Neutrophil (primary cell): ENCODE measurements at regions not wholly inside any gene's neighbourhood (a gene's known extent, or its start where the extent isn't known, plus 50 kb on each side); places are given as distances from the start of the nearest gene placed in this dataset.

Source experiments
- H3K27ac ChIP-seq: fragments of 200-600 bp; sonication (generic); 2 replicates; pipeline ENCODE4 v1.5.1; 2016; ENCODE audit warnings: mild to moderate bottlenecking, moderate library complexity
- H3K27me3 ChIP-seq: fragments of 200-600 bp; sonication (generic); 2 replicates; pipeline ENCODE4 v1.6.0; 2016; ENCODE audit warnings: mild to moderate bottlenecking
- H3K36me3 ChIP-seq: fragments of 200-600 bp; sonication (generic); 2 replicates; pipeline ENCODE4 v1.5.1; 2017
- H3K4me1 ChIP-seq, 2 experiments: fragments of 200-600 bp in 1 of 2; sonication (generic) in 1 of 2; 1 replicate in 1 of 2; 2 replicates in 1 of 2; pipeline versions ENCODE4 v1.5.1 to v1.6.1; 2013 to 2016; ENCODE audit warnings: low read depth in 1 of 2, low read length in 1 of 2, mild to moderate bottlenecking in 1 of 2, moderate library complexity in 1 of 2; ENCODE audit not compliant: control insufficient read depth in 1 of 2, insufficient read depth in 1 of 2
- H3K4me3 ChIP-seq, 2 experiments: fragments of 200-600 bp in 1 of 2; sonication (generic) in 1 of 2; 1 replicate in 1 of 2; 2 replicates in 1 of 2; pipeline ENCODE4 v1.5.1; 2013 to 2016; ENCODE audit warnings: low read depth in 1 of 2, low read length in 1 of 2, mild to moderate bottlenecking in 1 of 2, moderate library complexity in 1 of 2
- H3K9me3 ChIP-seq: fragments of 200-600 bp; sonication (generic); 2 replicates; pipeline ENCODE4 v1.5.1; 2016
- CTCF ChIP-seq: fragments of 200-600 bp; sonication (generic); IDR thresholded peaks from 2 replicates; pipeline ENCODE4 v1.5.1; 2016; ENCODE audit warnings: antibody characterized with exemption

DNA sequence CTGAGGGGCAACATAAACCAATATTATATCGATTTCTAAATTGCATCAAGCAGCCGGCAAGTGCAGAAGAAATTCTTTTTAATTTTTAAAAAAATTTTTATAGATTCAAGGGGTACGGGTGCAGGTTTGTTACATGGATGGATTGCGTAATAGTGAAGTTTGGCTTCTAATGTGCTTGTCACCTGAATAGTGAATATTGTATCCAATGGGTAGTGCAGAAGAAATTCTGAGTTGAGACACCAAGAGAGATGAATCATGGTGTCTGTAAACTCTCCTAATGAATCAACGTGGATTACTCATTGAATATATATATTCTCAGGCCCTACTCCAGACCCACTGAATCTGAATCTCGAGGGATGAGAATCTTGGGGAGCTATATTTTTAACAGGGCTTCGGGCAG is 253.7 kb upstream of the FOXD3 start:
- no peak overlapping the region for H3K27ac ChIP-seq
- no peaks in the 10 kb centered on the region for H3K4me1 ChIP-seq
- TF ChIP-seq CTCF, result no peak
- no peak overlapping the region for H3K4me3 ChIP-seq
- H3K9me3 ChIP-seq, result no peaks in the 10 kb centered on the region
- peaks cover 41% of the 10 kb centered on the region for H3K27me3 ChIP-seq
- H3K36me3 ChIP-seq, result no peaks in the 10 kb centered on the region

GRCh38 chr1:63069214-63069613 is 253.2 kb upstream of the FOXD3 start:
- Histone ChIP-seq H3K4me3 (no peak overlapping the region), H3K36me3 (no peaks in the 10 kb centered on the region), H3K27ac (no peak overlapping the region), H3K9me3 (no peaks in the 10 kb centered on the region), H3K4me1 (no peaks in the 10 kb centered on the region), H3K27me3 (peaks cover 47% of the 10 kb centered on the region)
- TF ChIP-seq CTCF, result no peak

DNA sequence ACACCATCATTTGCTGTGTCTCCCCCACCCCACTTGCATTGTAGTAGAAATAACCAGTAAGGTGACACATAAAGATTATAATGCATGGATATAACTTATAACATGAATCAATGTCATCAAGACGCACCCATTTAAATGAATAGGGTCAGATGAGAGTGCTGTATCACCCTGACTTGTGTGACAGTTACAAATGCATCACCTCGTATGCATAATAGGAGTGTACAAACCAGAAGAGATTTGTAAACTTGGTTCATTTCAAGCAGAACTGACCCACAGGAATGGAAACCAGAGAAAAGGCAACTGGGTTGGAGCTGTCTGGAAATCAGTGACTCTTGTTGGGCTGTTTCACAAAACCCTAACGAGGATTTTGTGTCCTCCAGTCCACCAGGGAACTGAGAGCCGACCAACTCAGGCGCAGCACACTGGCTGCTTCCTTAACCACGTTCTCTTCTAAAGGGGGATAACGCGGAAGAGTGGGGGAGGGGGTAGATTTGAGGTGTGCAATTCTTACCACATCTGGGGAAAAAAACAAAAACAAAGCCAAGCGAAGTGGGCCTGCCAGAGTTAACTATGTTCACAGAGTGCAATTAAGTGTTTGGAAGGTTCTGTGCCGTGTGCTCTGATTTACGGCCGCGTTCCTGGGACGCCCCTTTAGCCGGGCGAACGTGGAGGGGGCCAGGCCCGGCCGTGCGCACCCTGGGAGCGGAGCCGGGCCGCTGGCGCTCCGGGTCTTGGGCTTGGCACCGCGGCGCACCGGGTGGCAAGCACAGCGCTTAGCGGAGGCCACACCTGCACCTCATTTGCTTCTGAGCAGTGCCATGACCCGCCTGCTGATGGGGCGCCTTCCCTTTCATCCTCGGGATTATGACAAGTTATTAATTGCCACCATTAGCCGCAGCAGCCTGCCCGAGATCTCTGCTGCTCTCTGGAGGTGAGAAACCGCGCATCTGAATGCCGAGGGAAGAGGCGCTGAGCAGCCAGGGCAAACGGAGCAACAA is 248.8 kb upstream of the FOXD3 start:
- Histone ChIP-seq H3K27me3 (peaks cover 63% of the 10 kb centered on the region), H3K27ac (no peak overlapping the region), H3K36me3 (no peaks in the 10 kb centered on the region), H3K4me1 (no peaks in the 10 kb centered on the region), H3K4me3 (no peak overlapping the region), H3K9me3 (no peaks in the 10 kb centered on the region)
- TF ChIP-seq CTCF, result no peak

- no peak for TF ChIP-seq CTCF
- H3K27ac ChIP-seq, result no peak overlapping the region
- no peaks in the 10 kb centered on the region for H3K9me3 ChIP-seq
- H3K4me3 ChIP-seq, result no peak overlapping the region
- no peaks in the 10 kb centered on the region for H3K36me3 ChIP-seq
- H3K27me3 ChIP-seq, result peaks cover 61% of the 10 kb centered on the region
- H3K4me1 ChIP-seq, result no peaks in the 10 kb centered on the region
Observed at GRCh38 chr1:63074321-63074720, 248.0 kb upstream of the FOXD3 start.

- TF ChIP-seq CTCF, result no peak
- Histone ChIP-seq H3K27me3 (peaks cover under 1% of the 10 kb centered on the region), H3K36me3 (no peaks in the 10 kb centered on the region), H3K27ac (no peak overlapping the region), H3K4me1 (no peaks in the 10 kb centered on the region), H3K9me3 (no peaks in the 10 kb centered on the region), H3K4me3 (no peak overlapping the region)
Observed at GRCh38 chr1:63082766-63083165, 239.6 kb upstream of the FOXD3 start.
